H9 (cell line): ENCODE measurements at regions not wholly inside any gene's neighbourhood (a gene's known extent, or its start where the extent isn't known, plus 50 kb on each side); places are given as distances from the start of the nearest gene placed in this dataset.

ENCODE experiments used
- DNase-seq: peaks from one replicate; pipeline ENCODE4 v3.0.0-alpha.2; 2017
- H2AFZ ChIP-seq: one replicate; pipeline ENCODE4 v1.6.1; 2013; ENCODE audit warnings: mild to moderate bottlenecking, low read length, control low read depth, moderate library complexity
- H2AK5ac ChIP-seq: 2 replicates; pipeline ENCODE4 v1.6.1; 2013; ENCODE audit warnings: low read length, control low read depth, mixed read lengths; ENCODE audit not compliant: insufficient read length
- H2BK120ac ChIP-seq: one replicate; pipeline ENCODE4 v1.6.1; 2013; ENCODE audit warnings: low read depth, mild to moderate bottlenecking, low read length, control low read depth, inconsistent platforms; ENCODE audit not compliant: poor library complexity, severe bottlenecking
- H2BK12ac ChIP-seq: 2 replicates; pipeline ENCODE4 v1.6.1; 2013; ENCODE audit warnings: low read length, control low read depth, mixed read lengths, low read depth; ENCODE audit not compliant: insufficient read length
- H2BK15ac ChIP-seq: 2 replicates; pipeline ENCODE4 v1.6.1; 2013; ENCODE audit warnings: low read depth, low read length, control low read depth
- H2BK20ac ChIP-seq: one replicate; pipeline ENCODE4 v1.6.1; 2013; ENCODE audit warnings: low read depth, mild to moderate bottlenecking, low read length, control low read depth, inconsistent platforms; ENCODE audit not compliant: poor library complexity, severe bottlenecking
- H2BK5ac ChIP-seq: 2 replicates; pipeline ENCODE4 v1.6.1; 2013; ENCODE audit warnings: low read length, control low read depth, mixed read lengths; ENCODE audit not compliant: insufficient read length
- H3K14ac ChIP-seq: 2 replicates; pipeline ENCODE4 v1.6.1; 2013; ENCODE audit warnings: low read length, control low read depth; ENCODE audit not compliant: insufficient read depth
- H3K18ac ChIP-seq: 2 replicates; pipeline ENCODE4 v1.6.1; 2013; ENCODE audit warnings: low read depth, mild to moderate bottlenecking, mixed read lengths, low read length, control low read depth; ENCODE audit not compliant: insufficient read length
- H3K23ac ChIP-seq: 2 replicates; pipeline ENCODE4 v1.6.1; 2013; ENCODE audit warnings: low read length, control low read depth, mixed read lengths, low read depth; ENCODE audit not compliant: insufficient read length
- H3K23me2 ChIP-seq: 2 replicates; pipeline ENCODE4 v1.6.1; 2013; ENCODE audit warnings: low read depth, mild to moderate bottlenecking, mixed read lengths, low read length, control low read depth; ENCODE audit not compliant: insufficient read length, poor library complexity, severe bottlenecking
- H3K27ac ChIP-seq: 2 replicates; pipeline ENCODE4 v1.5.1; 2013; ENCODE audit warnings: low read length, control low read depth, mixed read lengths, low read depth; ENCODE audit not compliant: insufficient read length
- H3K27me3 ChIP-seq: 2 replicates; pipeline ENCODE4 v1.6.1; 2013; ENCODE audit warnings: low read length, control low read depth, inconsistent platforms; ENCODE audit not compliant: insufficient read depth
- H3K4ac ChIP-seq: 2 replicates; pipeline ENCODE4 v1.6.1; 2013; ENCODE audit warnings: low read depth, mild to moderate bottlenecking, control low read depth, inconsistent platforms, low read length, moderate library complexity
- H3K4me1 ChIP-seq: 2 replicates; pipeline ENCODE4 v1.6.1; 2013; ENCODE audit warnings: low read length, control low read depth, inconsistent platforms; ENCODE audit not compliant: insufficient read depth
- H3K4me2 ChIP-seq: 2 replicates; pipeline ENCODE4 v1.6.1; 2013; ENCODE audit warnings: low read length, control low read depth, mixed read lengths; ENCODE audit not compliant: insufficient read length, insufficient read depth
- H3K56ac ChIP-seq: 2 replicates; pipeline ENCODE4 v1.6.1; 2013; ENCODE audit warnings: low read depth, mild to moderate bottlenecking, mixed read lengths, low read length, control low read depth; ENCODE audit not compliant: insufficient read length
- H3K79me1 ChIP-seq: 2 replicates; pipeline ENCODE4 v1.6.1; 2013; ENCODE audit warnings: low read depth, mild to moderate bottlenecking, moderate library complexity, low read length, control low read depth, inconsistent platforms; ENCODE audit not compliant: insufficient read depth, poor library complexity, severe bottlenecking
- H3K79me2 ChIP-seq: 2 replicates; pipeline ENCODE4 v1.6.1; 2013; ENCODE audit warnings: low read length, control low read depth, inconsistent platforms; ENCODE audit not compliant: insufficient read depth
- H3K9ac ChIP-seq: 2 replicates; pipeline ENCODE4 v1.6.1; 2013; ENCODE audit warnings: low read length, control low read depth, mixed read lengths; ENCODE audit not compliant: insufficient read length; ENCODE audit errors: extremely low read depth
- H3K9me3 ChIP-seq: one replicate; pipeline ENCODE4 v1.6.1; 2013; ENCODE audit warnings: low read depth, low read length, inconsistent platforms; ENCODE audit not compliant: control insufficient read depth
- H3T11ph ChIP-seq: one replicate; pipeline ENCODE4 v1.6.1; 2013; ENCODE audit warnings: mild to moderate bottlenecking, low read length, control low read depth, inconsistent platforms
- H4K20me1 ChIP-seq: one replicate; pipeline ENCODE4 v1.6.1; 2013; ENCODE audit not compliant: control insufficient read depth, insufficient read length, insufficient read depth
- H4K5ac ChIP-seq: 2 replicates; pipeline ENCODE4 v1.6.1; 2013; ENCODE audit warnings: low read depth, mild to moderate bottlenecking, mixed read lengths, low read length, control low read depth; ENCODE audit not compliant: insufficient read length
- H4K8ac ChIP-seq: replicated peaks from 2 replicates; pipeline ENCODE4 v1.6.1; 2013; ENCODE audit warnings: low read length, control low read depth, mixed read lengths, low read depth; ENCODE audit not compliant: insufficient read length
- H4K91ac ChIP-seq: 2 replicates; pipeline ENCODE4 v1.6.1; 2013; ENCODE audit warnings: low read depth, mild to moderate bottlenecking, moderate library complexity, mixed read lengths, low read length, control low read depth; ENCODE audit not compliant: insufficient read length
- H3K27ac Mint-ChIP-seq, 3 experiments: 2 replicates in 2 of 3; 3 replicates in 1 of 3; pipeline ENCODE4 v1.8.0; 2020 to 2021; ENCODE audit warnings: mixed read lengths in 3 of 3, mild to moderate bottlenecking in 1 of 3, moderate library complexity in 1 of 3
- H3K27me3 Mint-ChIP-seq: 2 replicates; pipeline ENCODE4 v1.8.0; 2021; ENCODE audit warnings: low read depth, mild to moderate bottlenecking, moderate library complexity, mixed read lengths
- H3K36me3 Mint-ChIP-seq, 3 experiments: 2 replicates in 2 of 3; 3 replicates in 1 of 3; pipeline ENCODE4 v1.8.0; 2020 to 2021; ENCODE audit warnings: low read depth in 3 of 3, mixed read lengths in 3 of 3; ENCODE audit not compliant: insufficient read depth in 1 of 3
- H3K4me1 Mint-ChIP-seq, 2 experiments: 2 replicates each; pipeline ENCODE4 v1.8.0; 2020; ENCODE audit warnings: mixed read lengths in 2 of 2
- H3K4me3 Mint-ChIP-seq, 2 experiments: 2 replicates in 1 of 2; 3 replicates in 1 of 2; pipeline ENCODE4 v1.8.0; 2020 to 2021; ENCODE audit warnings: mild to moderate bottlenecking in 2 of 2, mixed read lengths in 2 of 2, moderate library complexity in 1 of 2
- H3K9me3 Mint-ChIP-seq, 2 experiments: 2 replicates in 1 of 2; 3 replicates in 1 of 2; pipeline ENCODE4 v1.8.0; 2020; ENCODE audit warnings: mild to moderate bottlenecking in 2 of 2, mixed read lengths in 2 of 2, moderate library complexity in 1 of 2
- WGBS: extraction: QIAGEN DNeasy Blood & Tissue Kit; methylation state at CpG from one replicate; pipeline ENCODE4 v1.1.7; 2013; ENCODE audit warnings: missing lambda C conversion rate, low lambda C conversion rate, mixed read lengths; ENCODE audit not compliant: insufficient read length; ENCODE audit errors: extremely low coverage; 5-methylcytosine and 5-hydroxymethylcytosine counted together
- TF ChIP-seq, protein P1 (sequence below): fragments of 200-600 bp; sonication (generic); conservative IDR thresholded peaks from 3 replicates; pipeline ENCODE4 v1.8.0; 2021; ENCODE audit warnings: antibody characterized with exemption, mild to moderate bottlenecking

DNA sequence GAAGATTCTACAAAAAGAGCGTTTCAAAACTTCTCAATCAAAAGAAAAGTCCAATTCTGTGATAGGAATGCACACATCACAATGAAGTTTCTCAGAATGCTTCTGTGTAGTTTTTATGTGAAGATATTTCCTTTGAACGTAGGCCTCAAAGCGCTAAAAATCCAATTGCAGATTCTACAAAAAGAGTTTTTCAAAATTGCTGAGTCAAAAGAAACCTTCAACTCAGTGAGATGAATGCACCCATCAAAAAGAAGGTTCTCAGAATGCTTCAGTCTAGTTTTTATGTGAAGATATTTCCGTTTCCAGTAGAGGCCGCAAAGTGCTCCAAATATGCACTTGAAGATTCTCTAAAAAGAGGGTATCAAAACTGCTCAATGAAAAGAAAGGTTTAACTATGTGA lies 319.7 kb upstream of the DEFB115 start:
- no peak overlapping the region for H4K8ac ChIP-seq
- H4K20me1 ChIP-seq = no peaks in the 10 kb centered on the region
- H3T11ph ChIP-seq = no peak overlapping the region
- DNase-seq = no peak
- H3K23ac ChIP-seq = no peak overlapping the region
- no peak overlapping the region for H3K56ac ChIP-seq
- H3K36me3 Mint-ChIP-seq = peaks cover 7 to 36% (median 12%) of the 10 kb centered on the region in 3 experiments; a peak in 6 of 7 replicates
- no peaks in the 10 kb centered on the region for H3K23me2 ChIP-seq
- no peak overlapping the region for H3K14ac ChIP-seq
- peaks cover 32 to 33% of the 10 kb centered on the region in 2 experiments for H3K9me3 Mint-ChIP-seq
- no peak overlapping the region for H2AFZ ChIP-seq
- no peak overlapping the region for H2BK120ac ChIP-seq
- H2BK15ac ChIP-seq = no peak overlapping the region
- no peak overlapping the region for H4K91ac ChIP-seq
- no peak overlapping the region for H3K18ac ChIP-seq
- H3K27ac ChIP-seq = no peak overlapping the region
- H3K27ac Mint-ChIP-seq = no peak overlapping the region
- H3K27me3 Mint-ChIP-seq = peaks cover 5% of the 10 kb centered on the region
- no peak overlapping the region for H3K4ac ChIP-seq
- H2AK5ac ChIP-seq = no peak overlapping the region
- no peak overlapping the region for H2BK12ac ChIP-seq
- WGBS = no CpG with 5 or more reads among the region's 5 CpGs
- H4K5ac ChIP-seq = no peak overlapping the region
- H3K27me3 ChIP-seq = no peaks in the 10 kb centered on the region
- no peak overlapping the region for H2BK20ac ChIP-seq
- peaks cover 61% of the 10 kb centered on the region for H3K9me3 ChIP-seq
- TF ChIP-seq, protein P1, sequence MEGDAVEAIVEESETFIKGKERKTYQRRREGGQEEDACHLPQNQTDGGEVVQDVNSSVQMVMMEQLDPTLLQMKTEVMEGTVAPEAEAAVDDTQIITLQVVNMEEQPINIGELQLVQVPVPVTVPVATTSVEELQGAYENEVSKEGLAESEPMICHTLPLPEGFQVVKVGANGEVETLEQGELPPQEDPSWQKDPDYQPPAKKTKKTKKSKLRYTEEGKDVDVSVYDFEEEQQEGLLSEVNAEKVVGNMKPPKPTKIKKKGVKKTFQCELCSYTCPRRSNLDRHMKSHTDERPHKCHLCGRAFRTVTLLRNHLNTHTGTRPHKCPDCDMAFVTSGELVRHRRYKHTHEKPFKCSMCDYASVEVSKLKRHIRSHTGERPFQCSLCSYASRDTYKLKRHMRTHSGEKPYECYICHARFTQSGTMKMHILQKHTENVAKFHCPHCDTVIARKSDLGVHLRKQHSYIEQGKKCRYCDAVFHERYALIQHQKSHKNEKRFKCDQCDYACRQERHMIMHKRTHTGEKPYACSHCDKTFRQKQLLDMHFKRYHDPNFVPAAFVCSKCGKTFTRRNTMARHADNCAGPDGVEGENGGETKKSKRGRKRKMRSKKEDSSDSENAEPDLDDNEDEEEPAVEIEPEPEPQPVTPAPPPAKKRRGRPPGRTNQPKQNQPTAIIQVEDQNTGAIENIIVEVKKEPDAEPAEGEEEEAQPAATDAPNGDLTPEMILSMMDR = no peak
- H2BK5ac ChIP-seq = no peak overlapping the region
- no peaks in the 10 kb centered on the region for H3K4me1 ChIP-seq
- H3K4me1 Mint-ChIP-seq = no peaks in the 10 kb centered on the region
- no peaks in the 10 kb centered on the region for H3K79me1 ChIP-seq
- no peak overlapping the region for H3K4me3 Mint-ChIP-seq
- no peaks in the 10 kb centered on the region for H3K79me2 ChIP-seq
- H3K9ac ChIP-seq = no peak overlapping the region
- H3K4me2 ChIP-seq = no peak overlapping the region
